OCI-LY7 (cell line): ENCODE measurements at regions not wholly inside any gene's neighbourhood (a gene's known extent, or its start where the extent isn't known, plus 50 kb on each side); places are given as distances from the start of the nearest gene placed in this dataset.

Source experiments
- BruUV-seq: library from RNA; stranded (reverse); fragments of 400-500 nt; replicated peaks from 2 replicates; lab custom pipeline; 2021; lab: Mats Ljungman, UMichigan
- CTCF ChIA-PET: fragments of 300-600 bp; sonication (Branson Sonifier 250); formaldehyde crosslinking; loops from one replicate; lab custom pipeline; 2022; ENCODE audit warnings: antibody characterized with exemption; ENCODE audit not compliant: unreplicated experiment; lab: Charles Lee
- POLR2A ChIA-PET: fragments of 300-600 bp; sonication (Branson Sonifier 250); formaldehyde crosslinking; loops from one replicate; lab custom pipeline; 2022; ENCODE audit warnings: antibody characterized with exemption; lab: Charles Lee
- DNase-seq: peaks from one replicate; pipeline ENCODE4 v3.0.0-alpha.2; 2015; ENCODE audit warnings: low spot score
- H2AFZ ChIP-seq: fragments of 200-600 bp; sonication (generic), shearing (Covaris generic); 2 replicates; pipeline ENCODE4 v1.6.1; 2014; ENCODE audit warnings: mild to moderate bottlenecking, antibody characterized with exemption, low read length, moderate library complexity
- H3K27ac ChIP-seq: fragments of 200-600 bp; sonication (generic); 2 replicates; pipeline ENCODE4 v1.5.1; 2014; ENCODE audit warnings: mixed run types, low read depth, mild to moderate bottlenecking, moderate library complexity, low read length, inconsistent platforms; ENCODE audit not compliant: poor library complexity, severe bottlenecking
- H3K36me3 ChIP-seq: fragments of 200-600 bp; sonication (generic); 2 replicates; pipeline ENCODE4 v1.6.1; 2014; ENCODE audit warnings: mild to moderate bottlenecking, antibody characterized with exemption, low read length, moderate library complexity, mixed read lengths; ENCODE audit not compliant: insufficient read depth
- H3K4me1 ChIP-seq: fragments of 200-600 bp; sonication (generic); 2 replicates; pipeline ENCODE4 v1.5.1; 2014; ENCODE audit warnings: mild to moderate bottlenecking, low read length; ENCODE audit not compliant: insufficient read depth, poor library complexity, severe bottlenecking
- H3K4me2 ChIP-seq: fragments of 200-600 bp; sonication (generic); 2 replicates; pipeline ENCODE4 v1.6.1; 2014; ENCODE audit warnings: mild to moderate bottlenecking, low read length
- H3K4me3 ChIP-seq: fragments of 200-600 bp; sonication (generic); 2 replicates; pipeline ENCODE4 v1.5.1; 2014; ENCODE audit warnings: mild to moderate bottlenecking, low read depth, low read length; ENCODE audit not compliant: poor library complexity, severe bottlenecking
- H3K79me2 ChIP-seq: fragments of 200-600 bp; sonication (generic); 2 replicates; pipeline ENCODE4 v1.6.1; 2016; ENCODE audit warnings: low read depth, mild to moderate bottlenecking, low read length, moderate library complexity, mixed read lengths; ENCODE audit not compliant: insufficient read depth
- H3K9me2 ChIP-seq: fragments of 200-600 bp; sonication (generic); 2 replicates; pipeline ENCODE4 v1.6.1; 2016; ENCODE audit warnings: mild to moderate bottlenecking, low read length, mixed read lengths; ENCODE audit not compliant: insufficient read depth
- H3K9me3 ChIP-seq: fragments of 200-600 bp; sonication (generic); 2 replicates; pipeline ENCODE4 v1.6.1; 2014; ENCODE audit warnings: mild to moderate bottlenecking, mixed run types, low read length, mixed read lengths
- H4K20me1 ChIP-seq: fragments of 200-600 bp; sonication (generic); 2 replicates; pipeline ENCODE4 v1.6.1; 2014; ENCODE audit warnings: mild to moderate bottlenecking, antibody characterized with exemption, low read length, moderate library complexity, mixed read lengths; ENCODE audit not compliant: insufficient read depth
- EZH2phosphoT487 ChIP-seq: fragments of 200-600 bp; sonication (generic); IDR thresholded peaks from 2 replicates; pipeline ENCODE4 v1.6.1; 2018; ENCODE audit warnings: low read depth, borderline replicate concordance, mild to moderate bottlenecking, mixed run types, antibody characterized with exemption, low read length, moderate library complexity, mixed read lengths
- intact Hi-C: fragments of 100-400 bp; cut with micrococcal nuclease; formaldehyde crosslinking; loops from one replicate; pipeline ENCODE4 v1.10.0; 2022; ENCODE audit not compliant: unreplicated experiment
- TF ChIP-seq, protein P1 (sequence below): fragments of 200-600 bp; sonication (generic); conservative IDR thresholded peaks from 2 replicates; pipeline ENCODE4 v1.5.1; 2014; ENCODE audit warnings: mild to moderate bottlenecking, antibody characterized with exemption, low read length, moderate library complexity, mixed read lengths

DNA sequence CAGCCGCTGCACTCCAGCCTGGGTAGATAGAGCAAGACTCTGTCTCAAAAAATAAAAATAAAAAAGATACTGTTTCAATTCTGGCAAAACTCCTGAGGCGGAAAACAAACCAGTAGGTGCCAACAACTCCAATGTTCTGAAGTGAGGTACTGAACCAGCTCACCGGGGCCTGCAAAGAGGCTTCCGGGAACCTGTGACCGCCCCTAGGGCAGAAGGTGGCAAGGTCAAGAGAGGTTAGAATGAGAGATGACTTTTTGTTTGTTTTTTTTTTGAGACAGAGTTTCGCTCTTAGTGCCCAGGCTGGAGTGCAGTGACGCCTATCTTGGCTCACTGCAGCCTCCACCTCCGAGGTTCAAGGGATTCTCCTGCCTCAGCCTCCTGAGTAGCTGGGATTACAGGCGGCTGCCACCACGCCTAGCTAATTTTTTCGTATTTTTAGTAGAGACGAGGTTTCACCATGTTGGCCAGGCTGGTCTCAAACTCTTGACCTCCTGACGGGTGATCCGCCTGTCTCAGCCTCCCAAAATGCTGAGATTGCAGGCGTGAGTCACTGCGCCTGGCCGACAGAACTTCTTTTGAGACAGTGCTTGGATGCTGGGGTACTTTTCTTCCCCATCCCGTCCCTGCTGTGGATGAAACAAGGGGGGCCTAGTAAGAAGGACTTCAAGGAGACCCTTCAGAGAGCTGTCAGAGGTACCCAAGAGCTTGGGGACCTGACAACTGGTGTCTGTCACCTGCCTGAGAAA lies 91.9 kb upstream of the SLC25A33 start:
- H3K9me3 ChIP-seq = no peaks in the 10 kb centered on the region
- POLR2A ChIA-PET = no interaction called here
- no peak overlapping the region for H2AFZ ChIP-seq
- no peak overlapping the region for H3K4me3 ChIP-seq
- BruUV-seq = no TSS peak
- H3K4me1 ChIP-seq = peaks cover 21% of the 10 kb centered on the region
- no peak for DNase-seq
- no peaks in the 10 kb centered on the region for H4K20me1 ChIP-seq
- no peaks in the 10 kb centered on the region for H3K36me3 ChIP-seq
- H3K27ac ChIP-seq = no peak overlapping the region
- intact Hi-C loops = no loop called here
- no peak overlapping the region for H3K4me2 ChIP-seq
- TF ChIP-seq EZH2phosphoT487 = no peak
- TF ChIP-seq, protein P1, sequence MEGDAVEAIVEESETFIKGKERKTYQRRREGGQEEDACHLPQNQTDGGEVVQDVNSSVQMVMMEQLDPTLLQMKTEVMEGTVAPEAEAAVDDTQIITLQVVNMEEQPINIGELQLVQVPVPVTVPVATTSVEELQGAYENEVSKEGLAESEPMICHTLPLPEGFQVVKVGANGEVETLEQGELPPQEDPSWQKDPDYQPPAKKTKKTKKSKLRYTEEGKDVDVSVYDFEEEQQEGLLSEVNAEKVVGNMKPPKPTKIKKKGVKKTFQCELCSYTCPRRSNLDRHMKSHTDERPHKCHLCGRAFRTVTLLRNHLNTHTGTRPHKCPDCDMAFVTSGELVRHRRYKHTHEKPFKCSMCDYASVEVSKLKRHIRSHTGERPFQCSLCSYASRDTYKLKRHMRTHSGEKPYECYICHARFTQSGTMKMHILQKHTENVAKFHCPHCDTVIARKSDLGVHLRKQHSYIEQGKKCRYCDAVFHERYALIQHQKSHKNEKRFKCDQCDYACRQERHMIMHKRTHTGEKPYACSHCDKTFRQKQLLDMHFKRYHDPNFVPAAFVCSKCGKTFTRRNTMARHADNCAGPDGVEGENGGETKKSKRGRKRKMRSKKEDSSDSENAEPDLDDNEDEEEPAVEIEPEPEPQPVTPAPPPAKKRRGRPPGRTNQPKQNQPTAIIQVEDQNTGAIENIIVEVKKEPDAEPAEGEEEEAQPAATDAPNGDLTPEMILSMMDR = no peak
- H3K79me2 ChIP-seq = no peaks in the 10 kb centered on the region
- CTCF ChIA-PET = no interaction called here
- H3K9me2 ChIP-seq = no peaks in the 10 kb centered on the region

DNA sequence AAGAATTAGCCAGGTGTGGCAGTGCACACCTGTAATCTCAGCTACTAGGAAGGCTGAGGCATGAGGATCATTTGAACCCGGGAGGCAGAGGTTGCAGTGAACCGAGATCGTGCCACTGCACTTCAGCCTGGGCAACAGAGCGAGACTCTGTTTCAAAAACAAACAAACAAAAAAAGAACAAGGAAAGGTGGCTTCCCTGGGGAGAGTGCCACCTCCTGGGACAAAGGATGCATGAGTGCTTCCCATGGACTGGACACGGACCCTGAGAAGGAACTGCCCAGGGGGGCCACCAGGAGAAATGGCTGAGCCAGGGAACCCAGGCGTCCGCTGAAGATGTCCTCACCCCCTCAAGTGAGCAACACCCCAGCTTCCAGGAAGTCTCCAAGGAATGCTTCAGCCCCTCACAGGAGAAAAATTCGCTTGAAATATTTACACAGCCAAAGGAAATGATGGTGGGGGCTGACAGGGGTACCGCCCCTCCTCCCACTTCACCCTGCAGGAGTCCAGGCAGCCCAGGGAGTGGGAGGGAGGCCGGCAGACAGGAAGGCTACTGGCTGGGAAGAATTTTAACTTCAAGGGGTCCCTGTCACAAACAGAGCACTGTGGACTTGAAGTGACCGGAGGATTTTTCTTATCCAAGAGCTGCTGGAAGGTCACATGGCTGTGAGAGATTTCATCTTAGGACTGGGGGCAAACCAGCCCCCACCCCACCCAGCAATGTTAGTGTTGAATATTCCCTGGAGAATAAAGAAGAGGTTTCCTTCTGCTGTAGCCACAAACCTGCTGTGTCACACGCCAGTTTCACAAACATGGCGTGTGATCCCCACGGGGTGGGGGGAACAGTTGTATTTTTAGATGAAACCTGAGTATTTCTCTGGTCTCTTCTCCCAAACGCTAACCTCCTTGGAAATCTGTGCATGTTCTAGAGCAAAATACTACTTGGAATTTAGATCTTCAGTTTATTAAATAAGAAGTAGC lies 90.8 kb upstream of the SLC25A33 start:
- ChIA-PET CTCF (interaction anchor here (0.6 kb wide), 1 partner anchor 88 kb away, joined by 3 read pairs; no protein-coding TSS in a partner anchor), POLR2A (interaction anchor here (0.7 kb wide), 1 partner anchor 37 kb away, joined by 4 read pairs; no protein-coding TSS in a partner anchor)
- H3K9me2 ChIP-seq = no peaks in the 10 kb centered on the region
- H3K9me3 ChIP-seq = no peaks in the 10 kb centered on the region
- H3K36me3 ChIP-seq = no peaks in the 10 kb centered on the region
- no peak overlapping the region for H3K27ac ChIP-seq
- TF ChIP-seq, protein P1 = 0 out of 2 replicates have a peak, but pooled peaks have one; percentile 22
- no peak for TF ChIP-seq EZH2phosphoT487
- H3K4me2 ChIP-seq = peak overlapping the region; percentile 33; the same call in 1 of the 2 replicates
- H2AFZ ChIP-seq = peak overlapping the region; percentile 62; the same call in 1 of the 2 replicates
- H3K79me2 ChIP-seq = no peaks in the 10 kb centered on the region
- H3K4me1 ChIP-seq = peaks cover 17% of the 10 kb centered on the region
- intact Hi-C loops = no loop called here
- no peaks in the 10 kb centered on the region for H4K20me1 ChIP-seq
- DNase-seq = no peak
- no TSS peak for BruUV-seq
- H3K4me3 ChIP-seq = no peak overlapping the region
